Kidney epithelial cell (primary cell): ENCODE measurements at regions not wholly inside any gene's neighbourhood (a gene's known extent, or its start where the extent isn't known, plus 50 kb on each side); places are given as distances from the start of the nearest gene placed in this dataset.

Source experiments
- DNase-seq: peaks from one replicate; pipeline ENCODE4 v3.0.0-alpha.2; 2010; ENCODE audit warnings: low read depth
- H3K27me3 ChIP-seq: 2 replicates; pipeline ENCODE4 v1.6.0; 2011; ENCODE audit warnings: low read length; ENCODE audit not compliant: control insufficient read depth, insufficient read depth
- H3K36me3 ChIP-seq: 2 replicates; pipeline ENCODE4 v1.5.1; 2011; ENCODE audit warnings: low read length; ENCODE audit not compliant: control insufficient read depth, insufficient read depth
- H3K4me3 ChIP-seq: 2 replicates; pipeline ENCODE4 v1.5.1; 2011; ENCODE audit warnings: low read depth, mild to moderate bottlenecking, control low read depth, low read length
- CTCF ChIP-seq: IDR thresholded peaks from 2 replicates; pipeline ENCODE4 v1.5.1; 2011; ENCODE audit warnings: mild to moderate bottlenecking, moderate library complexity, low read length, control low read depth, inconsistent platforms; ENCODE audit not compliant: insufficient read depth, poor library complexity, severe bottlenecking

DNA sequence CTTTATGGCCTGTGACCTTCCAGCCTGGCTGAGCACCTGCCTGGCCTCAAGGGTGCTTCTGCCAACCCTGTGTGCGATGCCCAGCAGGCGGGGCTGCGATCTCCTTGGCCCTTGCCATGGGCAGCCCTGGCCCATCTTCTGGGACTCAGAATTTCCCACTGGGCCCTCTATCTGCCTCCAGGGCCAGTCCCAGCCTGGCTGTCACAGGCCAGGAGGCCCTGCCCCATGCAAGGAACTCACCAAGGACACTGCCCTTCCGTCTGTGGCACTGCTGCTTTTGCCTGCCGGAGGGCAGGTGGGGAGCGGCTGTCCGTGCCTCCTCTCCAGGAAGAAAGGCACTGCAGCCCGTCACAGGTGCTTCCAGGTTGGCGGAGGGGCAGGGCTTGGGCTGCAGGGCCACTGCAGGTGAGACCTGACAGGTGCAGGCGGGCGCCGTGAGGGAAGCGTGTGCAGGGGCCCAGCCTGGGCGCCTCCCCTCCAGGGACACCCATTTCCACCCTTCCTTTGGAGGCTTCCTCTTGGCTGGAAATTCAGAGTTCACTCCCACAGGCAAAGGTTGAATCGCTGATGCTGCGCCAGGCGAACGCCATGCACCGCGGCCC, 177.8 kb downstream of the KIF26A start:
- no peak for TF ChIP-seq CTCF
- no peak for DNase-seq
- Histone ChIP-seq H3K36me3 (no peaks in the 10 kb centered on the region), H3K4me3 (no peak overlapping the region), H3K27me3 (peaks cover 6% of the 10 kb centered on the region)

GRCh38 chr14:104316723-104317491, 178.5 kb downstream of the KIF26A start:
- TF ChIP-seq CTCF = no peak
- peaks cover 6% of the 10 kb centered on the region for H3K27me3 ChIP-seq
- DNase-seq = no peak
- no peaks in the 10 kb centered on the region for H3K36me3 ChIP-seq
- H3K4me3 ChIP-seq = no peak overlapping the region

GRCh38 chr14:104317492-104317805, 179.1 kb downstream of the KIF26A start:
- DNase-seq = no peak
- Histone ChIP-seq H3K27me3 (peaks cover 6% of the 10 kb centered on the region), H3K36me3 (no peaks in the 10 kb centered on the region), H3K4me3 (no peak overlapping the region)
- TF ChIP-seq CTCF = no peak

DNA sequence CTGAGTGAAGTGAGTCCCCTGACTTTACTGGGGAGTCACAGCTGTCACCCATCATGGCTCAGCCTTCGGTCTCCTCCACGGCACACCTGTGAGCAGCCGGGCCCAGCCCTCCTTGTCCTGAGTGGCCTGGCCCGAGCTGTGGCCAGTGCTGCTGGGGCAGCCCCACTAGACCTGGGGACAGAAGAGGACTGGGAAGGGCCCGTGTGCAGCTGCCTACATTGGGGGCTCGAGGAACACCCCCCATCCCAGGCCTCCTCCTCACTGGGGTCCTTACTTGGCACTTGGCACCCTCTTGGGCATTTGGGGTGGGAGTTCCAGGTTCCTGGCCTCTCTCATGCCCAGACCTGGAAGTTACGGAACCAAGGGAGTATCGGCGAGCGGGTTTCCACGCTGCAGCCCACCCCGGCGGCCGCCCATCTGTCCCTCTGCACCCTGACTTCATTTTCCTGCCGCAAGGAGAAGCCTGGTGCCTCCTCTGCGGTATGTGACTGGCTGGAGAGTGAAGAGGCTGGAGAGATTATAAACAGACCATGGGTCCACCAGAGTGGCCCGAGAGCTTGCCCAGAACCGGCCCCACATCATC, 179.7 kb downstream of the KIF26A start:
- no peak overlapping the region for H3K4me3 ChIP-seq
- peaks cover 6% of the 10 kb centered on the region for H3K27me3 ChIP-seq
- no peaks in the 10 kb centered on the region for H3K36me3 ChIP-seq
- no peak for TF ChIP-seq CTCF
- no peak for DNase-seq

- no peak for DNase-seq
- Histone ChIP-seq H3K27me3 (peaks cover 6% of the 10 kb centered on the region), H3K4me3 (no peak overlapping the region), H3K36me3 (no peaks in the 10 kb centered on the region)
- no peak for TF ChIP-seq CTCF
Measured at GRCh38 chr14:104318558-104319490, 180.4 kb downstream of the KIF26A start.
